DOHH2 (cell line): ENCODE measurements at regions not wholly inside any gene's neighbourhood (a gene's known extent, or its start where the extent isn't known, plus 50 kb on each side); places are given as distances from the start of the nearest gene placed in this dataset.

ENCODE experiments used
- EZH2phosphoT487 ChIP-seq: fragments of 200-600 bp; sonication (generic); IDR thresholded peaks from 2 replicates; pipeline ENCODE4 v1.6.1; 2017; ENCODE audit warnings: borderline replicate concordance, mild to moderate bottlenecking, antibody characterized with exemption, low read length, moderate library complexity, mixed read lengths
- TF ChIP-seq, protein P1 (sequence below): fragments of 200-600 bp; sonication (generic); IDR thresholded peaks from one replicate; pipeline ENCODE4 v1.5.1; 2014; ENCODE audit warnings: antibody characterized with exemption, mild to moderate bottlenecking, low read depth, low read length; ENCODE audit not compliant: poor library complexity, severe bottlenecking

DNA sequence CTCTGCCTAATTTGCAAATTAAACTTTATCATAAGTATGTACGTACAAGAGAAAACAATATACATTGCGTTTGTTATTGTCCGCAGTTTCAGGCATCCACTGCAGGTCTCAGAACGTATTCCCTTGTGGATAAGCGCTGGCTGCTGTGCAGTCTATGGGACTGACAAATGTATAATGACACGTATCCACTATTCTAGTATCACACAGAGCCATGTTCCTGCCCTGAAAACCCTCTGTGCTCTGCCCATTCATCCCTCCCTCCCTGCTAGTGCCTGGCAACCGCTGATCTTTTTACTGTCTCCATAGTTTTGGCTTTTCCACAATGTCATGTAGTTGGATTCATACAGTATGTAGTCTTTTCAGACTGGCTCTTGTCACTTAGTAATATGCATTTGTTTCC is 179.4 kb downstream of the MAF start:
- TF ChIP-seq, protein P1, sequence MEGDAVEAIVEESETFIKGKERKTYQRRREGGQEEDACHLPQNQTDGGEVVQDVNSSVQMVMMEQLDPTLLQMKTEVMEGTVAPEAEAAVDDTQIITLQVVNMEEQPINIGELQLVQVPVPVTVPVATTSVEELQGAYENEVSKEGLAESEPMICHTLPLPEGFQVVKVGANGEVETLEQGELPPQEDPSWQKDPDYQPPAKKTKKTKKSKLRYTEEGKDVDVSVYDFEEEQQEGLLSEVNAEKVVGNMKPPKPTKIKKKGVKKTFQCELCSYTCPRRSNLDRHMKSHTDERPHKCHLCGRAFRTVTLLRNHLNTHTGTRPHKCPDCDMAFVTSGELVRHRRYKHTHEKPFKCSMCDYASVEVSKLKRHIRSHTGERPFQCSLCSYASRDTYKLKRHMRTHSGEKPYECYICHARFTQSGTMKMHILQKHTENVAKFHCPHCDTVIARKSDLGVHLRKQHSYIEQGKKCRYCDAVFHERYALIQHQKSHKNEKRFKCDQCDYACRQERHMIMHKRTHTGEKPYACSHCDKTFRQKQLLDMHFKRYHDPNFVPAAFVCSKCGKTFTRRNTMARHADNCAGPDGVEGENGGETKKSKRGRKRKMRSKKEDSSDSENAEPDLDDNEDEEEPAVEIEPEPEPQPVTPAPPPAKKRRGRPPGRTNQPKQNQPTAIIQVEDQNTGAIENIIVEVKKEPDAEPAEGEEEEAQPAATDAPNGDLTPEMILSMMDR, result no peak
- TF ChIP-seq EZH2phosphoT487, result no peak
